H1 (cell line): ENCODE measurements at regions not wholly inside any gene's neighbourhood (a gene's known extent, or its start where the extent isn't known, plus 50 kb on each side); places are given as distances from the start of the nearest gene placed in this dataset.

Experiments
- CTCF ChIA-PET: fragments of 300-600 bp; sonication (Branson Sonifier 250); formaldehyde crosslinking; loops from one replicate; lab custom pipeline; 2021; ENCODE audit not compliant: partially characterized antibody; lab: Charles Lee
- POLR2A ChIA-PET: fragments of 300-600 bp; sonication (Branson Sonifier 250); formaldehyde crosslinking; loops from one replicate; lab custom pipeline; 2021; ENCODE audit warnings: inconsistent platforms; ENCODE audit not compliant: partially characterized antibody; lab: Charles Lee
- DNase-seq, 2 experiments: peaks; one replicate each; pipeline versions ENCODE4 v3.0.0 to v3.0.0-alpha.2; 2010 to 2022; ENCODE audit warnings: low spot score in 2 of 2, low read depth in 1 of 2, mixed read lengths in 1 of 2
- FAIRE-seq: peaks from 2 replicates; lab custom pipeline; 2011; peaks lifted over from hg19 to GRCh38; lab: Jason Lieb, UNC
- H2AFZ ChIP-seq: 2 replicates; pipeline ENCODE4 v1.8.1; 2012; ENCODE audit warnings: low read length, inconsistent platforms
- H2AK5ac ChIP-seq: 2 replicates; pipeline ENCODE4 v1.6.1; 2013; ENCODE audit warnings: low read depth, low read length
- H2BK120ac ChIP-seq: replicated peaks from 2 replicates; pipeline ENCODE3; 2013; ENCODE audit warnings: low read depth, low read length, inconsistent platforms
- H2BK12ac ChIP-seq: 2 replicates; pipeline ENCODE4 v1.6.1; 2013; ENCODE audit warnings: low read depth, low read length
- H2BK15ac ChIP-seq: 2 replicates; pipeline ENCODE4 v1.6.1; 2013; ENCODE audit warnings: low read length
- H2BK20ac ChIP-seq: 2 replicates; pipeline ENCODE4 v1.6.1; 2013; ENCODE audit warnings: low read length
- H2BK5ac ChIP-seq: 2 replicates; pipeline ENCODE4 v1.6.1; 2013; ENCODE audit warnings: low read depth, low read length
- H3K14ac ChIP-seq: 2 replicates; pipeline ENCODE4 v1.6.1; 2013; ENCODE audit warnings: inconsistent platforms; ENCODE audit not compliant: insufficient read length
- H3K18ac ChIP-seq: 2 replicates; pipeline ENCODE4 v1.6.1; 2013; ENCODE audit warnings: low read length; ENCODE audit errors: extremely low read depth
- H3K23ac ChIP-seq: 2 replicates; pipeline ENCODE4 v1.6.1; 2013; ENCODE audit warnings: inconsistent platforms; ENCODE audit not compliant: insufficient read length
- H3K23me2 ChIP-seq: 2 replicates; pipeline ENCODE4 v1.6.1; 2013; ENCODE audit warnings: low read depth, low read length
- H3K27ac ChIP-seq: 2 replicates; pipeline ENCODE4 v1.6.1; 2011; ENCODE audit warnings: low read depth, low read length, inconsistent platforms
- H3K27me3 ChIP-seq, 4 experiments: replicated peaks in 1 of 4; 1 replicate in 1 of 4; 2 replicates in 3 of 4; pipeline versions ENCODE4 v1.6.1 to v1.8.1; 2011 to 2013; ENCODE audit warnings: low read length in 3 of 4, mild to moderate bottlenecking in 3 of 4, inconsistent platforms in 2 of 4, mixed read lengths in 2 of 4, moderate library complexity in 1 of 4; ENCODE audit not compliant: control insufficient read depth in 3 of 4, insufficient read depth in 3 of 4; ENCODE audit errors: extremely low read depth in 1 of 4
- H3K36me3 ChIP-seq, 4 experiments: 2 replicates each; pipeline versions ENCODE4 v1.6.1 to v1.8.1; 2011 to 2013; ENCODE audit warnings: mild to moderate bottlenecking in 4 of 4, low read length in 3 of 4, moderate library complexity in 2 of 4, control low read depth in 1 of 4, inconsistent platforms in 1 of 4; ENCODE audit not compliant: insufficient read depth in 4 of 4, control insufficient read depth in 2 of 4
- H3K4ac ChIP-seq: replicated peaks from 2 replicates; pipeline ENCODE3; 2013; ENCODE audit warnings: low read length, low read depth, mixed read lengths, inconsistent platforms; ENCODE audit not compliant: insufficient read length
- H3K4me1 ChIP-seq, 4 experiments: replicated peaks in 1 of 4; 1 replicate in 1 of 4; 2 replicates in 3 of 4; pipeline versions ENCODE4 v1.6.1 to v1.8.1; 2011 to 2013; ENCODE audit warnings: low read length in 3 of 4, inconsistent platforms in 2 of 4, mixed read lengths in 1 of 4; ENCODE audit not compliant: insufficient read depth in 4 of 4, control insufficient read depth in 3 of 4
- H3K4me2 ChIP-seq, 2 experiments: 2 replicates each; pipeline versions ENCODE4 v1.6.1 to v1.8.1; 2011 to 2013; ENCODE audit warnings: low read depth in 2 of 2, low read length in 2 of 2, control low read depth in 1 of 2, inconsistent platforms in 1 of 2, mild to moderate bottlenecking in 1 of 2; ENCODE audit not compliant: insufficient read depth in 1 of 2
- H3K4me3 ChIP-seq, 4 experiments: fragments of 200-600, 300-600 bp in 1 of 4; sonication (generic), shearing (Covaris generic), sonication (Bioruptor Twin) in 1 of 4; 2 replicates each; pipeline versions ENCODE4 v1.5.1 to v1.8.1; 2011 to 2016; ENCODE audit warnings: low read length in 4 of 4, low read depth in 3 of 4, control low read depth in 2 of 4, inconsistent platforms in 2 of 4, mild to moderate bottlenecking in 2 of 4, mixed read lengths in 1 of 4, moderate library complexity in 1 of 4; ENCODE audit not compliant: insufficient read depth in 2 of 4; ENCODE audit errors: extremely low read depth in 1 of 4
- H3K56ac ChIP-seq: replicated peaks from 2 replicates; pipeline ENCODE3; 2013; ENCODE audit warnings: low read depth, mild to moderate bottlenecking, mixed read lengths, low read length, inconsistent platforms; ENCODE audit not compliant: insufficient read length
- H3K79me1 ChIP-seq: 2 replicates; pipeline ENCODE4 v1.6.1; 2013; ENCODE audit warnings: low read depth, low read length, control low read depth
- H3K79me2 ChIP-seq, 2 experiments: 2 replicates each; pipeline versions ENCODE4 v1.6.1 to v1.8.1; 2012 to 2013; ENCODE audit warnings: low read length in 2 of 2, mild to moderate bottlenecking in 2 of 2, inconsistent platforms in 1 of 2; ENCODE audit not compliant: insufficient read depth in 2 of 2, control insufficient read depth in 1 of 2
- H3K9ac ChIP-seq, 4 experiments: replicated peaks in 1 of 4; 1 replicate in 1 of 4; 2 replicates in 3 of 4; pipeline versions ENCODE4 v1.6.1 to v1.8.1; 2011 to 2013; ENCODE audit warnings: low read depth in 3 of 4, low read length in 3 of 4, control low read depth in 2 of 4, mild to moderate bottlenecking in 2 of 4, moderate library complexity in 2 of 4, inconsistent platforms in 1 of 4; ENCODE audit errors: extremely low read depth in 1 of 4
- H3K9me3 ChIP-seq, 2 experiments: 2 replicates each; pipeline versions ENCODE4 v1.6.1 to v1.8.1; 2012 to 2013; ENCODE audit warnings: mild to moderate bottlenecking in 2 of 2, moderate library complexity in 2 of 2, control low read depth in 1 of 2, inconsistent platforms in 1 of 2, low read depth in 1 of 2, low read length in 1 of 2, mixed read lengths in 1 of 2; ENCODE audit not compliant: insufficient read depth in 2 of 2
- H4K20me1 ChIP-seq, 2 experiments: replicated peaks in 1 of 2; 2 replicates each; pipeline versions ENCODE3 to v1.8.1; 2011 to 2013; ENCODE audit warnings: inconsistent platforms in 2 of 2, low read length in 2 of 2, mild to moderate bottlenecking in 1 of 2; ENCODE audit not compliant: insufficient read depth in 2 of 2, control insufficient read depth in 1 of 2
- H4K5ac ChIP-seq: 2 replicates; pipeline ENCODE4 v1.6.1; 2013; ENCODE audit warnings: low read length, low read depth, mixed read lengths, inconsistent platforms; ENCODE audit not compliant: insufficient read length
- H4K8ac ChIP-seq: 2 replicates; pipeline ENCODE4 v1.8.0; 2013; ENCODE audit warnings: mild to moderate bottlenecking, moderate library complexity, low read length, inconsistent platforms; ENCODE audit not compliant: insufficient read depth; ENCODE audit errors: extremely low read depth
- H4K91ac ChIP-seq: replicated peaks from 2 replicates; pipeline ENCODE3; 2013; ENCODE audit warnings: low read length, mixed read lengths, inconsistent platforms; ENCODE audit not compliant: insufficient read length
- BACH1 ChIP-seq: IDR thresholded peaks from 2 replicates; pipeline ENCODE4 v1.6.1; 2012; ENCODE audit warnings: low read length, improper control_type of control experiment
- EGR1 ChIP-seq: IDR thresholded peaks from 2 replicates; pipeline ENCODE4 v1.6.1; 2011; ENCODE audit warnings: low read depth, low read length, borderline replicate concordance
- EZH2 ChIP-seq: fragments of 200-600 bp; sonication (generic); IDR thresholded peaks from 2 replicates; pipeline ENCODE4 v1.7.1; 2012; ENCODE audit warnings: low read depth, mild to moderate bottlenecking, moderate library complexity, low read length, inconsistent platforms; ENCODE audit not compliant: severe bottlenecking
- RBBP5 ChIP-seq: IDR thresholded peaks from 2 replicates; pipeline ENCODE4 v1.7.1; 2012; ENCODE audit warnings: low read depth, mild to moderate bottlenecking, inconsistent platforms, low read length, moderate library complexity, borderline replicate concordance
- SUZ12 ChIP-seq: fragments of 200-600 bp; sonication (generic); IDR thresholded peaks from 2 replicates; pipeline ENCODE4 v1.6.1; 2012; ENCODE audit warnings: mild to moderate bottlenecking, inconsistent platforms, low read length, moderate library complexity, mixed read lengths
- TEAD4 ChIP-seq: IDR thresholded peaks from 2 replicates; pipeline ENCODE4 v1.6.1; 2012; ENCODE audit warnings: low read depth, low read length, inconsistent platforms, mixed read lengths
- WGBS, 2 experiments: shearing (Covaris generic) in 1 of 2; methylation state at CpG; one replicate each; pipeline versions ENCODE4 v1.1.6 to v1.1.7; 2013 to 2015; ENCODE audit warnings: low lambda C conversion rate in 2 of 2, mixed read lengths in 2 of 2, inconsistent platforms in 1 of 2, low coverage in 1 of 2, missing lambda C conversion rate in 1 of 2; ENCODE audit not compliant: insufficient replicate concordance in 2 of 2, insufficient coverage in 1 of 2, insufficient read length in 1 of 2; ENCODE audit errors: extremely low coverage in 1 of 2, missing lambda C conversion rate in 1 of 2; 5-methylcytosine and 5-hydroxymethylcytosine counted together

DNA sequence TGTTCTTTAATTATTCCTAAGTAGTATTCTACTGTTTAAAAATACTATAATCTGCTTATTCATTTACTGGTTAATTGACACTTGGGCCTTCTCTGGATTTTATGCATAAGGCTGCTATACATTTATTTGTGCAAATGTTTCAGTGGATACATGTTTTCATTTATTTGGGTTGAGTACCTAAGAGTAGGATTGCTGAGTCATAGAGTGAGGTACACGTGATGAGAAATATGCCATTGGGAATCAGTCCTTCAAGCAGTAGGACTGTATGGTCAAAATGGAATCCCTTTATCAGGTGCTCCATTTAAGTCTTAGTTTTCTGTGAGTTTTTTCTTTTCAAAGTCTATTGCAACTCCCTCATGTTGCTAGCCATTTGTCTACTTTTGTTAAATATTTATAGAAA, 275.2 kb upstream of the SORL1-AS1 start:
- CTCF ChIA-PET = no interaction called here
- 87% methylated on average over 1 of the region's 1 CpG; no CpG with 5 or more reads in 1 of the 2 experiments for WGBS, 2 experiments
- no peak for DNase-seq

More for the DNA sequence above, 275.2 kb upstream of the SORL1-AS1 start:
- no peak for FAIRE-seq
- H3K79me2 ChIP-seq = no peaks in the 10 kb centered on the region
- H2AK5ac ChIP-seq = no peak overlapping the region
- H2BK15ac ChIP-seq = no peak overlapping the region
- no peak overlapping the region for H4K5ac ChIP-seq
- no peak overlapping the region for H3K23ac ChIP-seq
- no peak overlapping the region for H2BK120ac ChIP-seq
- no peak overlapping the region for H3K56ac ChIP-seq
- H3K4me2 ChIP-seq = no peak overlapping the region
- no peaks in the 10 kb centered on the region for H3K36me3 ChIP-seq
- H2BK20ac ChIP-seq = no peak overlapping the region
- POLR2A ChIA-PET = no interaction called here
- H4K8ac ChIP-seq = no peak overlapping the region
- no peak overlapping the region for H3K9ac ChIP-seq
- H2BK12ac ChIP-seq = no peak overlapping the region
- H4K20me1 ChIP-seq = no peaks in the 10 kb centered on the region
- H3K27me3 ChIP-seq = peaks cover 0 to 7% (median 5%) of the 10 kb centered on the region in 4 experiments; a peak in 4 of 7 replicates
- no peak overlapping the region for H3K18ac ChIP-seq
- no peak overlapping the region for H3K27ac ChIP-seq
- peaks cover 0 to 4% (median 2%) of the 10 kb centered on the region in 4 experiments; a peak in 2 of 7 replicates for H3K4me1 ChIP-seq
- H3K14ac ChIP-seq = no peak overlapping the region
- TF ChIP-seq EGR1 (no peak), EZH2 (no peak), SUZ12 (no peak), TEAD4 (no peak), RBBP5 (no peak), BACH1 (no peak)
- no peak overlapping the region for H2BK5ac ChIP-seq
- no peak overlapping the region for H3K4ac ChIP-seq
- H3K4me3 ChIP-seq = no peak overlapping the region
- H4K91ac ChIP-seq = no peak overlapping the region
- H2AFZ ChIP-seq = no peak overlapping the region
- no peaks in the 10 kb centered on the region for H3K79me1 ChIP-seq
- no peaks in the 10 kb centered on the region for H3K9me3 ChIP-seq
- H3K23me2 ChIP-seq = peaks cover 3% of the 10 kb centered on the region; the same call in 1 of the 2 replicates
